H9 (cell line): ENCODE measurements at regions not wholly inside any gene's neighbourhood (a gene's known extent, or its start where the extent isn't known, plus 50 kb on each side); places are given as distances from the start of the nearest gene placed in this dataset.

ENCODE experiments used
- DNase-seq: peaks from one replicate; pipeline ENCODE4 v3.0.0-alpha.2; 2017
- H2AFZ ChIP-seq: one replicate; pipeline ENCODE4 v1.6.1; 2013; ENCODE audit warnings: mild to moderate bottlenecking, low read length, control low read depth, moderate library complexity
- H2AK5ac ChIP-seq: 2 replicates; pipeline ENCODE4 v1.6.1; 2013; ENCODE audit warnings: low read length, control low read depth, mixed read lengths; ENCODE audit not compliant: insufficient read length
- H2BK120ac ChIP-seq: one replicate; pipeline ENCODE4 v1.6.1; 2013; ENCODE audit warnings: low read depth, mild to moderate bottlenecking, low read length, control low read depth, inconsistent platforms; ENCODE audit not compliant: poor library complexity, severe bottlenecking
- H2BK12ac ChIP-seq: 2 replicates; pipeline ENCODE4 v1.6.1; 2013; ENCODE audit warnings: low read length, control low read depth, mixed read lengths, low read depth; ENCODE audit not compliant: insufficient read length
- H2BK15ac ChIP-seq: 2 replicates; pipeline ENCODE4 v1.6.1; 2013; ENCODE audit warnings: low read depth, low read length, control low read depth
- H2BK20ac ChIP-seq: one replicate; pipeline ENCODE4 v1.6.1; 2013; ENCODE audit warnings: low read depth, mild to moderate bottlenecking, low read length, control low read depth, inconsistent platforms; ENCODE audit not compliant: poor library complexity, severe bottlenecking
- H2BK5ac ChIP-seq: 2 replicates; pipeline ENCODE4 v1.6.1; 2013; ENCODE audit warnings: low read length, control low read depth, mixed read lengths; ENCODE audit not compliant: insufficient read length
- H3K14ac ChIP-seq: 2 replicates; pipeline ENCODE4 v1.6.1; 2013; ENCODE audit warnings: low read length, control low read depth; ENCODE audit not compliant: insufficient read depth
- H3K18ac ChIP-seq: 2 replicates; pipeline ENCODE4 v1.6.1; 2013; ENCODE audit warnings: low read depth, mild to moderate bottlenecking, mixed read lengths, low read length, control low read depth; ENCODE audit not compliant: insufficient read length
- H3K23ac ChIP-seq: 2 replicates; pipeline ENCODE4 v1.6.1; 2013; ENCODE audit warnings: low read length, control low read depth, mixed read lengths, low read depth; ENCODE audit not compliant: insufficient read length
- H3K23me2 ChIP-seq: 2 replicates; pipeline ENCODE4 v1.6.1; 2013; ENCODE audit warnings: low read depth, mild to moderate bottlenecking, mixed read lengths, low read length, control low read depth; ENCODE audit not compliant: insufficient read length, poor library complexity, severe bottlenecking
- H3K27ac ChIP-seq: 2 replicates; pipeline ENCODE4 v1.5.1; 2013; ENCODE audit warnings: low read length, control low read depth, mixed read lengths, low read depth; ENCODE audit not compliant: insufficient read length
- H3K27me3 ChIP-seq: 2 replicates; pipeline ENCODE4 v1.6.1; 2013; ENCODE audit warnings: low read length, control low read depth, inconsistent platforms; ENCODE audit not compliant: insufficient read depth
- H3K4ac ChIP-seq: 2 replicates; pipeline ENCODE4 v1.6.1; 2013; ENCODE audit warnings: low read depth, mild to moderate bottlenecking, control low read depth, inconsistent platforms, low read length, moderate library complexity
- H3K4me1 ChIP-seq: 2 replicates; pipeline ENCODE4 v1.6.1; 2013; ENCODE audit warnings: low read length, control low read depth, inconsistent platforms; ENCODE audit not compliant: insufficient read depth
- H3K4me2 ChIP-seq: 2 replicates; pipeline ENCODE4 v1.6.1; 2013; ENCODE audit warnings: low read length, control low read depth, mixed read lengths; ENCODE audit not compliant: insufficient read length, insufficient read depth
- H3K56ac ChIP-seq: 2 replicates; pipeline ENCODE4 v1.6.1; 2013; ENCODE audit warnings: low read depth, mild to moderate bottlenecking, mixed read lengths, low read length, control low read depth; ENCODE audit not compliant: insufficient read length
- H3K79me1 ChIP-seq: 2 replicates; pipeline ENCODE4 v1.6.1; 2013; ENCODE audit warnings: low read depth, mild to moderate bottlenecking, moderate library complexity, low read length, control low read depth, inconsistent platforms; ENCODE audit not compliant: insufficient read depth, poor library complexity, severe bottlenecking
- H3K79me2 ChIP-seq: 2 replicates; pipeline ENCODE4 v1.6.1; 2013; ENCODE audit warnings: low read length, control low read depth, inconsistent platforms; ENCODE audit not compliant: insufficient read depth
- H3K9ac ChIP-seq: 2 replicates; pipeline ENCODE4 v1.6.1; 2013; ENCODE audit warnings: low read length, control low read depth, mixed read lengths; ENCODE audit not compliant: insufficient read length; ENCODE audit errors: extremely low read depth
- H3K9me3 ChIP-seq: one replicate; pipeline ENCODE4 v1.6.1; 2013; ENCODE audit warnings: low read depth, low read length, inconsistent platforms; ENCODE audit not compliant: control insufficient read depth
- H3T11ph ChIP-seq: one replicate; pipeline ENCODE4 v1.6.1; 2013; ENCODE audit warnings: mild to moderate bottlenecking, low read length, control low read depth, inconsistent platforms
- H4K20me1 ChIP-seq: one replicate; pipeline ENCODE4 v1.6.1; 2013; ENCODE audit not compliant: control insufficient read depth, insufficient read length, insufficient read depth
- H4K5ac ChIP-seq: 2 replicates; pipeline ENCODE4 v1.6.1; 2013; ENCODE audit warnings: low read depth, mild to moderate bottlenecking, mixed read lengths, low read length, control low read depth; ENCODE audit not compliant: insufficient read length
- H4K8ac ChIP-seq: replicated peaks from 2 replicates; pipeline ENCODE4 v1.6.1; 2013; ENCODE audit warnings: low read length, control low read depth, mixed read lengths, low read depth; ENCODE audit not compliant: insufficient read length
- H4K91ac ChIP-seq: 2 replicates; pipeline ENCODE4 v1.6.1; 2013; ENCODE audit warnings: low read depth, mild to moderate bottlenecking, moderate library complexity, mixed read lengths, low read length, control low read depth; ENCODE audit not compliant: insufficient read length
- H3K27ac Mint-ChIP-seq, 3 experiments: 2 replicates in 2 of 3; 3 replicates in 1 of 3; pipeline ENCODE4 v1.8.0; 2020 to 2021; ENCODE audit warnings: mixed read lengths in 3 of 3, mild to moderate bottlenecking in 1 of 3, moderate library complexity in 1 of 3
- H3K27me3 Mint-ChIP-seq: 2 replicates; pipeline ENCODE4 v1.8.0; 2021; ENCODE audit warnings: low read depth, mild to moderate bottlenecking, moderate library complexity, mixed read lengths
- H3K36me3 Mint-ChIP-seq, 3 experiments: 2 replicates in 2 of 3; 3 replicates in 1 of 3; pipeline ENCODE4 v1.8.0; 2020 to 2021; ENCODE audit warnings: low read depth in 3 of 3, mixed read lengths in 3 of 3; ENCODE audit not compliant: insufficient read depth in 1 of 3
- H3K4me1 Mint-ChIP-seq, 2 experiments: 2 replicates each; pipeline ENCODE4 v1.8.0; 2020; ENCODE audit warnings: mixed read lengths in 2 of 2
- H3K4me3 Mint-ChIP-seq, 2 experiments: 2 replicates in 1 of 2; 3 replicates in 1 of 2; pipeline ENCODE4 v1.8.0; 2020 to 2021; ENCODE audit warnings: mild to moderate bottlenecking in 2 of 2, mixed read lengths in 2 of 2, moderate library complexity in 1 of 2
- H3K9me3 Mint-ChIP-seq, 2 experiments: 2 replicates in 1 of 2; 3 replicates in 1 of 2; pipeline ENCODE4 v1.8.0; 2020; ENCODE audit warnings: mild to moderate bottlenecking in 2 of 2, mixed read lengths in 2 of 2, moderate library complexity in 1 of 2
- WGBS: extraction: QIAGEN DNeasy Blood & Tissue Kit; methylation state at CpG from one replicate; pipeline ENCODE4 v1.1.7; 2013; ENCODE audit warnings: missing lambda C conversion rate, low lambda C conversion rate, mixed read lengths; ENCODE audit not compliant: insufficient read length; ENCODE audit errors: extremely low coverage; 5-methylcytosine and 5-hydroxymethylcytosine counted together
- TF ChIP-seq, protein P1 (sequence below): fragments of 200-600 bp; sonication (generic); conservative IDR thresholded peaks from 3 replicates; pipeline ENCODE4 v1.8.0; 2021; ENCODE audit warnings: antibody characterized with exemption, mild to moderate bottlenecking

DNA sequence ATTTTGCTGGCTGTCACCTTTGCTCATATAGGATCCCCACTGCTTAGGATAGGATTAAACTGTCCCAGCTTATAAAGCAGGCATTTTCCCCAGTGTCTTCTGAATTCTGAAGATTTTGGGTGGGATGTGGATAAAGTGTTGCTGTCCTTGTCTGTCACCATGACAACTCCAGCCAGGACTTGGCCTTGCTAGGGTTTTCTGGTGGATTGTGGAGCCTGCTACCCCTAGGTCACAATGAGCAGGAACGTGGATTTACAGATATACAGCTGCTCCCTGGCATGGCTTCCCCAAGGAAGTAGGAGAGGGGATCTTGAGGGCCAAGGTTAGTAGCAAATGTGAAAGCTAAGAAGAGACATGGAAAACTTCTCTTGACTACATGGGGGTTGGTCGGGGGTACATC lies 220.7 kb downstream of the WDR11 start:
- Mint-ChIP-seq H3K4me3 (no peak overlapping the region), H3K36me3 (no peaks in the 10 kb centered on the region; a peak in 1 of 7 replicates), H3K27ac (peak overlapping the region in 1 of 3 experiments; percentile 29; a peak in 1 of 7 replicates), H3K4me1 (peaks cover 0 to 12% of the 10 kb centered on the region in 2 experiments; a peak in 2 of 4 replicates), H3K9me3 (no peaks in the 10 kb centered on the region; a peak in 1 of 5 replicates), H3K27me3 (no peaks in the 10 kb centered on the region; the same call in 1 of the 2 replicates)
- Histone ChIP-seq H3K4me1 (no peaks in the 10 kb centered on the region), H2BK15ac (no peak overlapping the region), H2BK5ac (no peak overlapping the region), H4K20me1 (no peaks in the 10 kb centered on the region), H4K8ac (no peak overlapping the region), H2BK20ac (no peak overlapping the region), H3K18ac (no peak overlapping the region), H2AK5ac (no peak overlapping the region), H2BK12ac (no peak overlapping the region), H4K91ac (no peak overlapping the region), H3K4me2 (no peak overlapping the region), H3T11ph (no peak overlapping the region), H3K23me2 (no peaks in the 10 kb centered on the region), H3K9ac (no peak overlapping the region), H3K27me3 (no peaks in the 10 kb centered on the region), H3K4ac (no peak overlapping the region), H4K5ac (no peak overlapping the region), H3K14ac (no peak overlapping the region), H3K27ac (no peak overlapping the region), H3K79me2 (no peaks in the 10 kb centered on the region), H3K79me1 (no peaks in the 10 kb centered on the region), H3K23ac (no peak overlapping the region), H2AFZ (no peak overlapping the region), H2BK120ac (no peak overlapping the region), H3K56ac (no peak overlapping the region), H3K9me3 (no peaks in the 10 kb centered on the region)
- TF ChIP-seq, protein P1, sequence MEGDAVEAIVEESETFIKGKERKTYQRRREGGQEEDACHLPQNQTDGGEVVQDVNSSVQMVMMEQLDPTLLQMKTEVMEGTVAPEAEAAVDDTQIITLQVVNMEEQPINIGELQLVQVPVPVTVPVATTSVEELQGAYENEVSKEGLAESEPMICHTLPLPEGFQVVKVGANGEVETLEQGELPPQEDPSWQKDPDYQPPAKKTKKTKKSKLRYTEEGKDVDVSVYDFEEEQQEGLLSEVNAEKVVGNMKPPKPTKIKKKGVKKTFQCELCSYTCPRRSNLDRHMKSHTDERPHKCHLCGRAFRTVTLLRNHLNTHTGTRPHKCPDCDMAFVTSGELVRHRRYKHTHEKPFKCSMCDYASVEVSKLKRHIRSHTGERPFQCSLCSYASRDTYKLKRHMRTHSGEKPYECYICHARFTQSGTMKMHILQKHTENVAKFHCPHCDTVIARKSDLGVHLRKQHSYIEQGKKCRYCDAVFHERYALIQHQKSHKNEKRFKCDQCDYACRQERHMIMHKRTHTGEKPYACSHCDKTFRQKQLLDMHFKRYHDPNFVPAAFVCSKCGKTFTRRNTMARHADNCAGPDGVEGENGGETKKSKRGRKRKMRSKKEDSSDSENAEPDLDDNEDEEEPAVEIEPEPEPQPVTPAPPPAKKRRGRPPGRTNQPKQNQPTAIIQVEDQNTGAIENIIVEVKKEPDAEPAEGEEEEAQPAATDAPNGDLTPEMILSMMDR = no peak
- WGBS = no CpG with 5 or more reads among the region's 2 CpGs
- no peak for DNase-seq
